GM18519 (cell line): ENCODE measurements at regions not wholly inside any gene's neighbourhood (a gene's known extent, or its start where the extent isn't known, plus 50 kb on each side); places are given as distances from the start of the nearest gene placed in this dataset.
"Not testable (repeated sequence)": the region's sequence is repeated elsewhere in the genome, so short reads cannot be mapped to it uniquely, and the experiment has no call there.

ENCODE experiments used
- ATAC-seq: cut with Tn5 transposase; IDR thresholded peaks from one replicate; pipeline ENCODE4 v1.9.1; 2021; ENCODE audit warnings: mild to moderate bottlenecking, moderate library complexity; ENCODE audit not compliant: unreplicated experiment, low FRiP score

- no peak for ATAC-seq
Measured at GRCh38 chr17:77786740-77787505, 171.6 kb upstream of the TNRC6C start.

GRCh38 chr17:77790143-77790829, 168.2 kb upstream of the TNRC6C start:
- ATAC-seq, result no peak

GRCh38 chr17:77792626-77793025, 165.9 kb upstream of the TNRC6C start:
- no peak for ATAC-seq

GRCh38 chr17:77793146-77793970, 165.1 kb upstream of the TNRC6C start:
- no peak for ATAC-seq

- no peak for ATAC-seq
Measured at GRCh38 chr17:77793971-77794235, 164.6 kb upstream of the TNRC6C start.

- ATAC-seq, result no peak
Measured at GRCh38 chr17:77794846-77795245, 163.7 kb upstream of the TNRC6C start.

GRCh38 chr17:77795685-77796084, 162.8 kb upstream of the TNRC6C start:
- no peak for ATAC-seq

- ATAC-seq, result no peak
Measured at GRCh38 chr17:77796176-77796860, 162.2 kb upstream of the TNRC6C start.

GRCh38 chr17:77798031-77798430, 160.5 kb upstream of the TNRC6C start:
- no peak for ATAC-seq

GRCh38 chr17:77798481-77798880, 160.0 kb upstream of the TNRC6C start:
- no peak for ATAC-seq

- ATAC-seq, result no peak
Measured at GRCh38 chr17:77800816-77801215, 157.7 kb upstream of the TNRC6C start.

GRCh38 chr17:77801545-77802332, 156.8 kb upstream of the TNRC6C start:
- ATAC-seq, result no peak

- no peak for ATAC-seq
Measured at GRCh38 chr17:77802333-77802615, 156.2 kb upstream of the TNRC6C start.

- ATAC-seq, result no peak
Measured at GRCh38 chr17:77802811-77803220, 155.7 kb upstream of the TNRC6C start.

GRCh38 chr17:77803726-77804125, 154.8 kb upstream of the TNRC6C start:
- ATAC-seq, result no peak

- no peak for ATAC-seq
Measured at GRCh38 chr17:77804796-77805426, 153.6 kb upstream of the TNRC6C start.

- not testable (repeated sequence) for ATAC-seq
Measured at GRCh38 chr17:77805970-77806369, 152.5 kb upstream of the TNRC6C start.

GRCh38 chr17:77807051-77807745, 151.3 kb upstream of the TNRC6C start:
- ATAC-seq, result no peak

- ATAC-seq, result no peak
Measured at GRCh38 chr17:77807746-77808441, 150.6 kb upstream of the TNRC6C start.
